GM19043 (cell line): ENCODE measurements at regions not wholly inside any gene's neighbourhood (a gene's known extent, or its start where the extent isn't known, plus 50 kb on each side); places are given as distances from the start of the nearest gene placed in this dataset.
"Not testable (repeated sequence)": the region's sequence is repeated elsewhere in the genome, so short reads cannot be mapped to it uniquely, and the experiment has no call there.

Source experiments
- ATAC-seq: cut with Tn5 transposase; IDR thresholded peaks from one replicate; pipeline ENCODE4 v1.9.1; 2021; ENCODE audit warnings: low read depth; ENCODE audit not compliant: unreplicated experiment

DNA sequence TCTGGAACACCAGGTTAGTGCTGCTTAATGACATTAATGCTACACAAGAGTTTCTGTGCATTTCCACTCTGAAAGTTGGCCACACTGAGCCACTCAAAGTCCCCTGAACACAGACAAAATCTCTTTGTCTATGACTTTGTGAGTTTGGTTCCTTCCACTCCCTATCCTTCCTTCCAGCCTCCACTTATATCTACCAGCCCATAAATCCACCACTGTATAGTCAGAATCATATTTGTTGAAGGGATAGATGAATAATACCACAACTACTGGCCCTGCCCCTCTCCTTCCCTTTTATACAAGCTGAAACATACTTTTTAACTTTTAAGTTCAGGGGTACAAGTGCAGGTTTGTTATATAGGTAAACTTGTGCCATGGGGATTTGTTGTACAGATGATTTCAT is 127.5 kb downstream of the ABHD5 start:
- no peak for ATAC-seq

GRCh38 chr3:43838009-43838758 is 147.4 kb downstream of the ABHD5 start:
- ATAC-seq: no peak

- no peak for ATAC-seq
Observed at GRCh38 chr3:43838877-43839276, 148.1 kb downstream of the ABHD5 start.

- ATAC-seq: no peak
Observed at GRCh38 chr3:43843386-43843785, 152.6 kb downstream of the ABHD5 start.

DNA sequence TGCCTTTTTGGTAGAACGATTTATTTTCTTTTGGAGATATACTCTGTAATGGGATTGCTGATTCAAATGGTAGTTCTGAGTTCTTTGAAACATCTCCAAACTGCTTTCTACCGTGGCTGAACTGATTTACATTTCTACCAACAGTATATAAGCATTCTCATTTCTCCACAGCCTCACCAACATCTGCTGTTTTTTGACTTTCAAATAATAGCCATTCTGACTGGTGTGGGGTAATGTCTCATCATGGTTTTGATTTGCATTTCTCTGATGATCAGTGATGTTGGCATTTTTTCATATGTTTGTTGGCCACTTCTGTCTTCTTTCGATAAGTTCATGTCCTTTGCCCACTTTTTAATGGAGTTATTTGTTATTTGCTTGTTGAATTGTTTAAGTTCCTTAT is 154.0 kb downstream of the ABHD5 start:
- no peak for ATAC-seq

DNA sequence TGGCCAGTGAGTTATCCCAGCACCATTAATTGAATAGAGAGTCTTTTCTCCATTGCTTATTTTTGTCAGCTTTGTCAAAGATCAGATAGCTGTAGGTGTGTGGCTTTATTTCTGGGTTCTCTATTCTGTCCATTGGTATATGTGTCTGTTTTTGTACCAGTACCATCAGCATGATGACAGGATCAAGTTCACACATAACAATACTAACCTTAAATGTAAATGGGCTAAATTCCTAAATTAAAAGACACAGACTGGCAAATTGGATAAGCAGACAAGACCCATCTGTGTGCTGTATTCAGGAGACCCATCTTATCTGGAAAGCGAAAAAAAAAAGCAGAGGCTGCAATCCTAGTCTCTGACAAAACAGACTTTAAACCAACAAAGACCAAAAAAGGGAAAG is 154.8 kb downstream of the ABHD5 start:
- ATAC-seq: not testable (repeated sequence)

GRCh38 chr3:43852066-43852465 is 161.3 kb downstream of the ABHD5 start:
- ATAC-seq: no peak

DNA sequence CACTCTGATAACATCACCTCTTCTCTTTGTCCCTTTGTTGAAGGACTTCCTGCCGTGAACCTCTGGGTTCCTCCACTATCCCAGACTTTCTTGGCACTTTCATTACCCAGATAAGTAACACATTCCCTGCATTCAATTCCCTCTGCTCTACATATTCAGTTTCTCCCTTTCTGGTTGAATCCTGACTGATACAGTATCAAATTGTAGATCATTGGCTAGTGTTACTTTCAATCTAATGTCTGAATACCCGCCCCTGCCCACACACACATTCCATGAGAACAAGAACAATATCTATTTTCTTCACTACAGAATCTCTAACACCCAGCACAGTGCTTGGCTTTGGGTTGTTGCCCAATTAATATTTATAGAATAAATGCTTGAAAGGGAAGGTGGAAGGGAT is 163.5 kb downstream of the ABHD5 start:
- ATAC-seq: no peak

DNA sequence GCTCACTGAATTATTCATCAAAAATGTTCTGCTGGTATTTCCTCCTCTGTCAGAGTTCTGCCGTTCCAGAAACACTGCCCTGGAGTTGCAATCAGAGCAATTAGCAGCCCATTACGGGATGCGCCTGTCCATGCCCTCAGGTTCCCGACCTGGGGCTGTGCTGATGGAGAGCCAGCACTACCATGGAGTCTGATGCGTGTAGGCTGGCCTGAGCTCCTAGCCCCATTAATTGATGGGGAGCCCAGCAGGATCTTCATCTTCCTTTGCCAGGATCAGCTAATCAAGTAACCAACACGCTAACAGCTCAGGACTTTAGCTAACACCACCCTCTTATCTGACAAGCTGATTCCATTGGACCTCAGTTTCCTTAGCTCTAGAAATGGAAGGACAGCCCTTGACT is 164.2 kb downstream of the ABHD5 start:
- ATAC-seq: no peak

DNA sequence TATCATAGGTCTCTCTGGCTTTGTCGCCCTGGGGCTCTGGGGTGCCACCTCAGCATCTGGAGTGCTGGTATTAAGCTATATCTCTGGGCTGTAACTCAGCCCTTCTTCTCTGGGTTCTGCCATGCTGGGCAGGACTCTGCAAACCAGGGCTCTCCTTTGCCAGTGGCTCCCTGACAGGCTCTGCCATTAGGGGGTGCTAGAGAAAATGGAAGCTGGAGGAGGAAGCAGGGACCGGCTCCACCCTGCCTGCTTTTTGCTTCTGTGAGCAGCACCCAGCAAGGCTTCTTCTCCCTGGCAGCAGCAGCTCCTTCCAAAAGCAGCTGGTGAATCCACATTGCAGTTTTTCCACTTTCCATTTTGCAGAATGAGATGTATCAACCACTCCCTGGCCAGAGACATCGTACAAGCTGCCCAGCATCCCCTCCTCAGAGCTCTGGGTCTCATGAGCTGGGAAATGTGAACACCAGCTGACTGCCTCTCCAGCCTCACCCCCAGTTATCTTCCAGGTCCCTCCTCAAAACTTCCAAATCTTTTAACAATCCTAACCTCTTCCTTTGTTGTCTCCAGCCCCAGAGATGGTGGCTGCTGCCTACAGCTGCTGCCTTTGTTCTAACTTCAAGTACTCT is 165.0 kb downstream of the ABHD5 start:
- ATAC-seq: no peak

- ATAC-seq: no peak
Observed at GRCh38 chr3:43856351-43856750, 165.6 kb downstream of the ABHD5 start.

GRCh38 chr3:43856761-43857160 is 166.0 kb downstream of the ABHD5 start:
- no peak for ATAC-seq

DNA sequence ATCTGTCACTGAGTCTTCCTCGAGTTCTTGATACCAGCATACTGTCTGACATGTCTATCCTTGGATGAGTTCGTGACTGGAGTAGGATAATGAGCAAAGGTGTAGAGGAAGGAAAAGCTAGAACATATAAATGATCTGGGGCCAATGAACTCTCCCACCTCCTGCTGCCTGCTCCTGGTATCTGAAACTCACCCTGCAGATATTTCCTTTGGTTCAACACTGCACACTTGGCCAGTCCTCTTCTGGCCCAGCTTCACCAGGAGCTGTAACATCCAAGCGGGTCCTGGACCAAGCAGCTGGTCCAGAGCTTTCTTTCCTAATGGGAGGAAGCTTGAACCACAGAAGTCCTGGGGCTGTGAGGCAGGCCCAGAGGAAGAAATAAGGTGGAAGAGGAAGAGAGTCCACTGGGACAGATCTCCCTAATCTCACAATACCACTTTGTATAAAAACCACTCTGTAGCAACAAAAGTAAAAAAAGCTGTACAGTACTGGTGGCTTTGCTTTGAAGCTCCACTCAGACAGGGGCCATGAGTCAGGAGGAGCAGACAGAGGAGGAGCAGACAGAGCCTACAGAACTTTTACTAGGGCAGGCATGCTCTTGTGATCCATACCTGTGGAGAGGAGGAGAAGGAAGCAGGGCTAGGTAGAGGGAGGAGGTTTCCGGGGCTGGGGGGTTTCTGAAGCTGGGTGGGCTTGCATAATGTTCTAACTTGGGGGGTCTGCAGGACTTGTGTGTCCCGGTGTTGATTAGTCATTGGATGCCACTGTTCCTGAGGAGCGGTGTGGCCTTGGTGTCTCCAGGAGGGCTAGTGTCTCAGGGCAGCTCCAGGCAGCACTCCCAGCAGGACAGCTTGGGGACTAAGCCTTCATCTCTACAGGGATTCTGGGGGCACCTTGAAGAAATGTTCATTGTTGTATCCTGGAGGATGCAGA is 166.9 kb downstream of the ABHD5 start:
- no peak for ATAC-seq

GRCh38 chr3:43858294-43858701 is 167.6 kb downstream of the ABHD5 start:
- ATAC-seq: no peak

DNA sequence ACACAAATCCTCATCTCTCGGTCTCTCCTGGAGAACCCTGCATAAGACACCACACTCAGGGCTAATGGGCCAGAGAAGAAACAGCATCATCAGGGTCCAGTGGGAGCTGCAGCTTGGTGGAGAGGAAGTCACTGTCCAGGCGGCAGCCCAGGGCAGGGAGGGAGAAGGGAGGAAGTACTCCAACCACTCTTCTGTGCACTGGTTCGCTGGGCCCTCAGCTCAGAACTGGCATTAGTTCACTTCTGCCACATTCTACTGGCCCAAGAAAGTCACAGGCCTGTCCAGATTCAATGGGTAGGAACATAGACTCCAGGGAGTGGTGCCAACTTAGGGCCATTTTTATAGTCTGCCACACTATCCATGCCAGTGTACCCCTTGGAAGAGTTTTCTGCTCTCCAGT is 169.0 kb downstream of the ABHD5 start:
- no peak for ATAC-seq

- ATAC-seq: no peak
Observed at GRCh38 chr3:43861635-43862034, 170.9 kb downstream of the ABHD5 start.

DNA sequence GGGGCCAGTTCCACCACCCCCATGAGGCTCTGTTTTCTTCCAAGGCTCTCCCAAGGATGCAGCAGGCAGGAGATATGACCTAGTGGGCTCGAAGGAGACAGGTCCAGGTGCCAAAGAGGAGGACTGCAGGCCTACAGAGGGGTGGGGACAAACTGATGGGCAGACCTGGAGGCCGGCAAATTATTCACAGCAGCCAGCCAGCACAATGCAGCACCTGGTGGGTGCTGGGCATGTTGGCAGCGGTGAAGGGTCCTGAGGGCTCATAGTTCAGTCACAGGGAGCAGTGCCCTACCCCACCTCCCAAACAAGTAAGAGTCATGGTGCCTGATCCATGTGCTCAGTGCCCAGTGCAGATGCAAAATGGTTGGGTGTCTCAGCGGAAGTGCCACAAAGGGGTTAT is 171.7 kb downstream of the ABHD5 start:
- no peak for ATAC-seq

GRCh38 chr3:43862992-43863805 is 172.5 kb downstream of the ABHD5 start:
- ATAC-seq: no peak

- no peak for ATAC-seq
Observed at GRCh38 chr3:43863966-43864933, 173.5 kb downstream of the ABHD5 start.
